ENCODE measurements at regions not wholly inside any gene's neighbourhood (a gene's known extent, or its start where the extent isn't known, plus 50 kb on each side); places are given as distances from the start of the nearest gene placed in this dataset.

DNA sequence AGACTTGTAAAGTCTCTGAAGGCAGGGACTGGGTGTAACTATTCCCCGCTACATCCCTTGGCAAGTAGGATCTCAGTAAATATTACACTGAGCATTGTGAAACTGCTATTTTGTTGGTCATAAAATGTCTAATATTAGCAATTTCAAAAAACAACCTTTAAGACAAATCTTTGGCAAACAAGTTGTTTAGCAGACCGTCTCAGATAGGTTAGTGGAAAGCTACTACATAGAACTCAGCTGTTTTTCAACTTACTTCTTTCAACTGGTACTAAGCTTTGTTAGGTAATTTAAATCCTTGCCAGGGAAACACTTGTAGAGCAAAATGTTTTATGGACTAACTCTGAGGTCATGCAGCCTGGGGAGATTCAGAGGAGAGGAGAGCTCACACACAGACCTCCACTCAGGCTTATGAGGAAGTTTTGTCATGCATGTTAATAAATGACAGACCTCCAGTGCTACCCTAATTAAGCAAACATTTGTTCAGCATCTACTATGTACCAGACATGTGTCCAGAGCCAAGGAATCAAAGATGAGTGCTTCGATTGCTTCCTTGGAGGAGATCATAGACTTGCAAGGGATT, 61.6 kb upstream of the STAC start:
- no peak overlapping the region for H3K27ac ChIP-seq
- no peaks in the 10 kb centered on the region for H3K27me3 ChIP-seq (ENCODE audit: insufficient read depth, low read depth, severe bottlenecking)
- DNase-seq, result no peak
- no peaks in the 10 kb centered on the region for H3K9me3 ChIP-seq (ENCODE audit: severe bottlenecking)
- TF ChIP-seq CTCF (IDR thresholded peaks at IDR 0.05; ENCODE audit: low read depth, low read length), result no peak
- no peaks in the 10 kb centered on the region for H3K36me3 ChIP-seq
- H3K4me3 ChIP-seq (ENCODE audit: low read depth, low read length), result no peak overlapping the region

- Histone ChIP-seq H3K27ac (no peak overlapping the region), H3K9me3 (ENCODE audit: severe bottlenecking) (no peaks in the 10 kb centered on the region), H3K36me3 (no peaks in the 10 kb centered on the region), H3K4me3 (ENCODE audit: low read depth, low read length) (no peak overlapping the region), H3K27me3 (ENCODE audit: insufficient read depth, low read depth, severe bottlenecking) (no peaks in the 10 kb centered on the region)
- no peak for DNase-seq
- TF ChIP-seq CTCF (IDR thresholded peaks at IDR 0.05; ENCODE audit: low read depth, low read length), result no peak
Observed at GRCh38 chr3:36319680-36320079, 60.6 kb upstream of the STAC start.

Measured in WERI-Rb-1 (cell line).